GM23338 (cell line): ENCODE measurements at regions not wholly inside any gene's neighbourhood (a gene's known extent, or its start where the extent isn't known, plus 50 kb on each side); places are given as distances from the start of the nearest gene placed in this dataset.

Experiments
- ATAC-seq: fragments of 200-7000 bp; cut with Tn5 transposase; 3 replicates; pipeline ENCODE4 v1.9.1; 2020
- DNase-seq: peaks from one replicate; pipeline ENCODE4 v3.0.0-alpha.2; 2015; ENCODE audit warnings: low spot score
- H2AFZ ChIP-seq: fragments of 200-600 bp; sonication (generic); 2 replicates; pipeline ENCODE4 v1.8.0; 2016; ENCODE audit warnings: antibody characterized with exemption, mild to moderate bottlenecking, moderate library complexity
- H3F3A ChIP-seq: fragments of 200-600 bp; sonication (generic); replicated peaks from 2 replicates; pipeline ENCODE4 v1.8.0; 2017; ENCODE audit warnings: antibody characterized with exemption, mixed run types, low read depth
- H3K27ac ChIP-seq: fragments of 200-600 bp; sonication (generic); 2 replicates; pipeline ENCODE4 v1.6.1; 2016; ENCODE audit warnings: low read depth
- H3K27me3 ChIP-seq: fragments of 200-600 bp; sonication (generic); 2 replicates; pipeline ENCODE4 v1.8.0; 2016; ENCODE audit warnings: mild to moderate bottlenecking, mixed run types, moderate library complexity; ENCODE audit not compliant: insufficient read depth
- H3K36me3 ChIP-seq: fragments of 200-600 bp; sonication (generic); 2 replicates; pipeline ENCODE4 v1.8.0; 2016; ENCODE audit warnings: mild to moderate bottlenecking; ENCODE audit not compliant: insufficient read depth
- H3K4me1 ChIP-seq: fragments of 200-600 bp; sonication (generic); 2 replicates; pipeline ENCODE4 v1.8.0; 2016; ENCODE audit warnings: mild to moderate bottlenecking, moderate library complexity; ENCODE audit not compliant: insufficient read depth
- H3K4me2 ChIP-seq: fragments of 200-600 bp; sonication (generic); 2 replicates; pipeline ENCODE4 v1.7.1; 2017; ENCODE audit warnings: mixed run types
- H3K4me3 ChIP-seq: fragments of 200-600 bp; sonication (generic); 2 replicates; pipeline ENCODE4 v1.6.1; 2016; ENCODE audit warnings: mixed run types
- H3K79me2 ChIP-seq: fragments of 200-600 bp; sonication (generic); replicated peaks from 2 replicates; pipeline ENCODE4 v1.8.0; 2017; ENCODE audit warnings: mild to moderate bottlenecking; ENCODE audit not compliant: insufficient read depth
- H3K9me2 ChIP-seq: fragments of 200-600 bp; sonication (generic); 2 replicates; pipeline ENCODE4 v1.8.0; 2017; ENCODE audit not compliant: insufficient read depth
- H4K20me1 ChIP-seq: fragments of 200-600 bp; sonication (generic); replicated peaks from 2 replicates; pipeline ENCODE4 v1.8.0; 2017; ENCODE audit warnings: mild to moderate bottlenecking; ENCODE audit not compliant: insufficient read depth
- H3K27ac Mint-ChIP-seq: 2 replicates; pipeline ENCODE4 v1.8.0; 2020; ENCODE audit warnings: inconsistent platforms, mild to moderate bottlenecking, moderate library complexity, mixed read lengths
- H3K27me3 Mint-ChIP-seq: 3 replicates; pipeline ENCODE4 v1.8.0; 2022; ENCODE audit warnings: low read depth, mild to moderate bottlenecking, moderate library complexity, mixed read lengths, inconsistent platforms; ENCODE audit not compliant: insufficient read depth, poor library complexity
- H3K36me3 Mint-ChIP-seq: 3 replicates; pipeline ENCODE4 v1.8.0; 2021; ENCODE audit warnings: low read depth, mild to moderate bottlenecking, inconsistent platforms, moderate library complexity, mixed read lengths
- H3K4me1 Mint-ChIP-seq: 3 replicates; pipeline ENCODE4 v1.8.0; 2020; ENCODE audit warnings: mild to moderate bottlenecking, inconsistent platforms, mixed read lengths
- H3K4me3 Mint-ChIP-seq: 3 replicates; pipeline ENCODE4 v1.8.0; 2021; ENCODE audit warnings: moderate library complexity, mild to moderate bottlenecking, inconsistent platforms, mixed read lengths
- H3K9me3 Mint-ChIP-seq: 3 replicates; pipeline ENCODE4 v1.8.0; 2020; ENCODE audit warnings: moderate library complexity, mild to moderate bottlenecking, inconsistent platforms, mixed read lengths
- CREB1 ChIP-seq: fragments of 250-450 bp; sonication (Bioruptor Pico); IDR thresholded peaks from 2 replicates; pipeline ENCODE4 v1.5.0; 2020; ENCODE audit warnings: low read depth, mild to moderate bottlenecking, moderate library complexity
- EZH2 ChIP-seq: fragments of 200-600 bp; sonication (generic); IDR thresholded peaks from one replicate; pipeline ENCODE4 v1.8.0; 2017; ENCODE audit warnings: antibody characterized with exemption, mild to moderate bottlenecking, low read depth; ENCODE audit not compliant: unreplicated experiment
- EZH2phosphoT487 ChIP-seq: fragments of 200-600 bp; sonication (generic); IDR thresholded peaks from one replicate; pipeline ENCODE4 v1.8.1; 2018; ENCODE audit warnings: antibody characterized with exemption; ENCODE audit not compliant: unreplicated experiment
- JUNB ChIP-seq: IDR thresholded peaks from one replicate; pipeline ENCODE4 v1.6.1; 2016; ENCODE audit warnings: antibody characterized with exemption; ENCODE audit not compliant: unreplicated experiment
- NANOG ChIP-seq: IDR thresholded peaks from 2 replicates; pipeline ENCODE4 v1.6.1; 2016; ENCODE audit warnings: antibody characterized with exemption, borderline replicate concordance
- POLR2AphosphoS5 ChIP-seq: IDR thresholded peaks from 2 replicates; pipeline ENCODE4 v1.6.1; 2016; ENCODE audit warnings: antibody characterized with exemption, low read depth
- STAT1 ChIP-seq: IDR thresholded peaks from one replicate; pipeline ENCODE4 v1.6.1; 2016; ENCODE audit warnings: antibody characterized with exemption; ENCODE audit not compliant: unreplicated experiment
- ZNF114 ChIP-seq: fragments of 250-450 bp; sonication (Bioruptor Pico); IDR thresholded peaks from 2 replicates; pipeline ENCODE4 v1.5.0; 2020; ENCODE audit warnings: mild to moderate bottlenecking, moderate library complexity
- ZNF331 ChIP-seq: fragments of 250-450 bp; sonication (Bioruptor Pico); IDR thresholded peaks from 2 replicates; pipeline ENCODE4 v1.5.0; 2020; ENCODE audit warnings: low read depth, mild to moderate bottlenecking, moderate library complexity
- TF ChIP-seq, protein P1 (sequence below): IDR thresholded peaks from 2 replicates; pipeline ENCODE4 v1.6.1; 2016; ENCODE audit warnings: antibody characterized with exemption
- TF ChIP-seq, protein P2 (sequence below): IDR thresholded peaks from one replicate; pipeline ENCODE4 v1.6.1; 2018; ENCODE audit warnings: antibody characterized with exemption; ENCODE audit not compliant: unreplicated experiment
- TF ChIP-seq, protein P3 (sequence below): fragments of 250-450 bp; sonication (Bioruptor Pico); IDR thresholded peaks from 2 replicates; pipeline ENCODE4 v1.5.0; 2020; ENCODE audit warnings: mild to moderate bottlenecking, moderate library complexity
- TF ChIP-seq, protein P4 (sequence below), 2 experiments: fragments of 200-600 bp in 1 of 2; sonication (generic) in 1 of 2; conservative IDR thresholded peaks; 2 replicates each; pipeline versions ENCODE4 v1.5.1 to v1.6.1; 2016 to 2017; ENCODE audit warnings: antibody characterized with exemption in 2 of 2, low read depth in 2 of 2, mild to moderate bottlenecking in 2 of 2, moderate library complexity in 1 of 2

DNA sequence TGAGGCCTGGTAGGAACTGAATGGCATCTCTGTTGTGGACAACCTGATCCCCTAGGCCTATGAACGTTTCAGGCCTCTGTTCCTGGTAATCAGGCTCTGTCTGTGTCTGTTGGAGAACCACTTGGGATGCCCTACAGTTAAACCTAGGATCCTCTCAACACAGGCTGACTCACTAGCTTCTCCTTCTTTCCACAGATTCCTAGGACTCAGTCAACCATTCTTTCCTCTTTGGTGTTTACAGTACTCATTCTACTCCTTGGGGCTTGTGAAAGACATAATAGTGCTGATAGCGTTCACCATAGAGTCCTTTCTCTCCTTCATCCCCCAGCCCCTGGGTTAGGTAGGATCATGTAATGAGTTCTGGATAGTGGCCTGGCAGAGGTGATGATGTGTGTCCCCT lies 544.3 kb downstream of the METTL4 start:
- Histone ChIP-seq H3K4me1 (peaks cover 14% of the 10 kb centered on the region), H3F3A (no peaks in the 10 kb centered on the region)
- peaks cover 25% of the 10 kb centered on the region for H3K4me1 Mint-ChIP-seq

More for the DNA sequence above, 544.3 kb downstream of the METTL4 start:
- TF ChIP-seq POLR2AphosphoS5 (no peak), CREB1 (no peak), EZH2 (no peak), JUNB (no peak), ZNF331 (CRISPR knock-in tag) (no peak), ZNF114 (CRISPR knock-in tag) (no peak), EZH2phosphoT487 (no peak), NANOG (no peak), STAT1 (no peak)
- TF ChIP-seq, protein P1, sequence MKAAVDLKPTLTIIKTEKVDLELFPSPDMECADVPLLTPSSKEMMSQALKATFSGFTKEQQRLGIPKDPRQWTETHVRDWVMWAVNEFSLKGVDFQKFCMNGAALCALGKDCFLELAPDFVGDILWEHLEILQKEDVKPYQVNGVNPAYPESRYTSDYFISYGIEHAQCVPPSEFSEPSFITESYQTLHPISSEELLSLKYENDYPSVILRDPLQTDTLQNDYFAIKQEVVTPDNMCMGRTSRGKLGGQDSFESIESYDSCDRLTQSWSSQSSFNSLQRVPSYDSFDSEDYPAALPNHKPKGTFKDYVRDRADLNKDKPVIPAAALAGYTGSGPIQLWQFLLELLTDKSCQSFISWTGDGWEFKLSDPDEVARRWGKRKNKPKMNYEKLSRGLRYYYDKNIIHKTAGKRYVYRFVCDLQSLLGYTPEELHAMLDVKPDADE, result no peak
- TF ChIP-seq, protein P2, sequence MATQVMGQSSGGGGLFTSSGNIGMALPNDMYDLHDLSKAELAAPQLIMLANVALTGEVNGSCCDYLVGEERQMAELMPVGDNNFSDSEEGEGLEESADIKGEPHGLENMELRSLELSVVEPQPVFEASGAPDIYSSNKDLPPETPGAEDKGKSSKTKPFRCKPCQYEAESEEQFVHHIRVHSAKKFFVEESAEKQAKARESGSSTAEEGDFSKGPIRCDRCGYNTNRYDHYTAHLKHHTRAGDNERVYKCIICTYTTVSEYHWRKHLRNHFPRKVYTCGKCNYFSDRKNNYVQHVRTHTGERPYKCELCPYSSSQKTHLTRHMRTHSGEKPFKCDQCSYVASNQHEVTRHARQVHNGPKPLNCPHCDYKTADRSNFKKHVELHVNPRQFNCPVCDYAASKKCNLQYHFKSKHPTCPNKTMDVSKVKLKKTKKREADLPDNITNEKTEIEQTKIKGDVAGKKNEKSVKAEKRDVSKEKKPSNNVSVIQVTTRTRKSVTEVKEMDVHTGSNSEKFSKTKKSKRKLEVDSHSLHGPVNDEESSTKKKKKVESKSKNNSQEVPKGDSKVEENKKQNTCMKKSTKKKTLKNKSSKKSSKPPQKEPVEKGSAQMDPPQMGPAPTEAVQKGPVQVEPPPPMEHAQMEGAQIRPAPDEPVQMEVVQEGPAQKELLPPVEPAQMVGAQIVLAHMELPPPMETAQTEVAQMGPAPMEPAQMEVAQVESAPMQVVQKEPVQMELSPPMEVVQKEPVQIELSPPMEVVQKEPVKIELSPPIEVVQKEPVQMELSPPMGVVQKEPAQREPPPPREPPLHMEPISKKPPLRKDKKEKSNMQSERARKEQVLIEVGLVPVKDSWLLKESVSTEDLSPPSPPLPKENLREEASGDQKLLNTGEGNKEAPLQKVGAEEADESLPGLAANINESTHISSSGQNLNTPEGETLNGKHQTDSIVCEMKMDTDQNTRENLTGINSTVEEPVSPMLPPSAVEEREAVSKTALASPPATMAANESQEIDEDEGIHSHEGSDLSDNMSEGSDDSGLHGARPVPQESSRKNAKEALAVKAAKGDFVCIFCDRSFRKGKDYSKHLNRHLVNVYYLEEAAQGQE, result no peak
- TF ChIP-seq, protein P3, sequence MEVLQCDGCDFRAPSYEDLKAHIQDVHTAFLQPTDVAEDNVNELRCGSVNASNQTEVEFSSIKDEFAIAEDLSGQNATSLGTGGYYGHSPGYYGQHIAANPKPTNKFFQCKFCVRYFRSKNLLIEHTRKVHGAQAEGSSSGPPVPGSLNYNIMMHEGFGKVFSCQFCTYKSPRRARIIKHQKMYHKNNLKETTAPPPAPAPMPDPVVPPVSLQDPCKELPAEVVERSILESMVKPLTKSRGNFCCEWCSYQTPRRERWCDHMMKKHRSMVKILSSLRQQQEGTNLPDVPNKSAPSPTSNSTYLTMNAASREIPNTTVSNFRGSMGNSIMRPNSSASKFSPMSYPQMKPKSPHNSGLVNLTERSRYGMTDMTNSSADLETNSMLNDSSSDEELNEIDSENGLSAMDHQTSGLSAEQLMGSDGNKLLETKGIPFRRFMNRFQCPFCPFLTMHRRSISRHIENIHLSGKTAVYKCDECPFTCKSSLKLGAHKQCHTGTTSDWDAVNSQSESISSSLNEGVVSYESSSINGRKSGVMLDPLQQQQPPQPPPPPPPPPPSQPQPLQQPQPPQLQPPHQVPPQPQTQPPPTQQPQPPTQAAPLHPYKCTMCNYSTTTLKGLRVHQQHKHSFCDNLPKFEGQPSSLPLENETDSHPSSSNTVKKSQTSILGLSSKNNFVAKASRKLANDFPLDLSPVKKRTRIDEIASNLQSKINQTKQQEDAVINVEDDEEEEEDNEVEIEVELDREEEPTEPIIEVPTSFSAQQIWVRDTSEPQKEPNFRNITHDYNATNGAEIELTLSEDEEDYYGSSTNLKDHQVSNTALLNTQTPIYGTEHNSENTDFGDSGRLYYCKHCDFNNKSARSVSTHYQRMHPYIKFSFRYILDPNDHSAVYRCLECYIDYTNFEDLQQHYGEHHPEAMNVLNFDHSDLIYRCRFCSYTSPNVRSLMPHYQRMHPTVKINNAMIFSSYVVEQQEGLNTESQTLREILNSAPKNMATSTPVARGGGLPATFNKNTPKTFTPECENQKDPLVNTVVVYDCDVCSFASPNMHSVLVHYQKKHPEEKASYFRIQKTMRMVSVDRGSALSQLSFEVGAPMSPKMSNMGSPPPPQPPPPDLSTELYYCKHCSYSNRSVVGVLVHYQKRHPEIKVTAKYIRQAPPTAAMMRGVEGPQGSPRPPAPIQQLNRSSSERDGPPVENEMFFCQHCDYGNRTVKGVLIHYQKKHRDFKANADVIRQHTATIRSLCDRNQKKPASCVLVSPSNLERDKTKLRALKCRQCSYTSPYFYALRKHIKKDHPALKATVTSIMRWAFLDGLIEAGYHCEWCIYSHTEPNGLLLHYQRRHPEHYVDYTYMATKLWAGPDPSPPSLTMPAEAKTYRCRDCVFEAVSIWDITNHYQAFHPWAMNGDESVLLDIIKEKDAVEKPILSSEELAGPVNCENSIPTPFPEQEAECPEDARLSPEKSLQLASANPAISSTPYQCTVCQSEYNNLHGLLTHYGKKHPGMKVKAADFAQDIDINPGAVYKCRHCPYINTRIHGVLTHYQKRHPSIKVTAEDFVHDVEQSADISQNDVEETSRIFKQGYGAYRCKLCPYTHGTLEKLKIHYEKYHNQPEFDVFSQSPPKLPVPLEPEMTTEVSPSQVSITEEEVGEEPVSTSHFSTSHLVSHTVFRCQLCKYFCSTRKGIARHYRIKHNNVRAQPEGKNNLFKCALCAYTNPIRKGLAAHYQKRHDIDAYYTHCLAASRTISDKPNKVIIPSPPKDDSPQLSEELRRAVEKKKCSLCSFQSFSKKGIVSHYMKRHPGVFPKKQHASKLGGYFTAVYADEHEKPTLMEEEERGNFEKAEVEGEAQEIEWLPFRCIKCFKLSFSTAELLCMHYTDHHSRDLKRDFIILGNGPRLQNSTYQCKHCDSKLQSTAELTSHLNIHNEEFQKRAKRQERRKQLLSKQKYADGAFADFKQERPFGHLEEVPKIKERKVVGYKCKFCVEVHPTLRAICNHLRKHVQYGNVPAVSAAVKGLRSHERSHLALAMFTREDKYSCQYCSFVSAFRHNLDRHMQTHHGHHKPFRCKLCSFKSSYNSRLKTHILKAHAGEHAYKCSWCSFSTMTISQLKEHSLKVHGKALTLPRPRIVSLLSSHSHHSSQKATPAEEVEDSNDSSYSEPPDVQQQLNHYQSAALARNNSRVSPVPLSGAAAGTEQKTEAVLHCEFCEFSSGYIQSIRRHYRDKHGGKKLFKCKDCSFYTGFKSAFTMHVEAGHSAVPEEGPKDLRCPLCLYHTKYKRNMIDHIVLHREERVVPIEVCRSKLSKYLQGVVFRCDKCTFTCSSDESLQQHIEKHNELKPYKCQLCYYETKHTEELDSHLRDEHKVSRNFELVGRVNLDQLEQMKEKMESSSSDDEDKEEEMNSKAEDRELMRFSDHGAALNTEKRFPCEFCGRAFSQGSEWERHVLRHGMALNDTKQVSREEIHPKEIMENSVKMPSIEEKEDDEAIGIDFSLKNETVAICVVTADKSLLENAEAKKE (CRISPR knock-in tag), result no peak
- TF ChIP-seq, protein P4, sequence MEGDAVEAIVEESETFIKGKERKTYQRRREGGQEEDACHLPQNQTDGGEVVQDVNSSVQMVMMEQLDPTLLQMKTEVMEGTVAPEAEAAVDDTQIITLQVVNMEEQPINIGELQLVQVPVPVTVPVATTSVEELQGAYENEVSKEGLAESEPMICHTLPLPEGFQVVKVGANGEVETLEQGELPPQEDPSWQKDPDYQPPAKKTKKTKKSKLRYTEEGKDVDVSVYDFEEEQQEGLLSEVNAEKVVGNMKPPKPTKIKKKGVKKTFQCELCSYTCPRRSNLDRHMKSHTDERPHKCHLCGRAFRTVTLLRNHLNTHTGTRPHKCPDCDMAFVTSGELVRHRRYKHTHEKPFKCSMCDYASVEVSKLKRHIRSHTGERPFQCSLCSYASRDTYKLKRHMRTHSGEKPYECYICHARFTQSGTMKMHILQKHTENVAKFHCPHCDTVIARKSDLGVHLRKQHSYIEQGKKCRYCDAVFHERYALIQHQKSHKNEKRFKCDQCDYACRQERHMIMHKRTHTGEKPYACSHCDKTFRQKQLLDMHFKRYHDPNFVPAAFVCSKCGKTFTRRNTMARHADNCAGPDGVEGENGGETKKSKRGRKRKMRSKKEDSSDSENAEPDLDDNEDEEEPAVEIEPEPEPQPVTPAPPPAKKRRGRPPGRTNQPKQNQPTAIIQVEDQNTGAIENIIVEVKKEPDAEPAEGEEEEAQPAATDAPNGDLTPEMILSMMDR (conservative IDR thresholded peaks at IDR 0.05; ENCODE audit: low read depth in 2 of 2), result no peak
- Histone ChIP-seq H3K9me2 (peaks cover 11% of the 10 kb centered on the region; the same call in 1 of the 2 replicates), H3K27me3 (no peaks in the 10 kb centered on the region), H3K79me2 (no peaks in the 10 kb centered on the region), H4K20me1 (no peaks in the 10 kb centered on the region), H3K4me2 (no peak overlapping the region), H2AFZ (no peak overlapping the region), H3K36me3 (no peaks in the 10 kb centered on the region), H3K4me3 (no peak overlapping the region), H3K27ac (no peak overlapping the region)
- no peak overlapping the region for H3K4me3 Mint-ChIP-seq
- no peaks in the 10 kb centered on the region for H3K27me3 Mint-ChIP-seq
- no peak for DNase-seq
- ATAC-seq, result no peak
- no peaks in the 10 kb centered on the region for H3K36me3 Mint-ChIP-seq
- no peak overlapping the region for H3K27ac Mint-ChIP-seq
- H3K9me3 Mint-ChIP-seq, result no peaks in the 10 kb centered on the region
